ENCODE measurements at regions not wholly inside any gene's neighbourhood (a gene's known extent, or its start where the extent isn't known, plus 50 kb on each side); places are given as distances from the start of the nearest gene placed in this dataset.

DNA sequence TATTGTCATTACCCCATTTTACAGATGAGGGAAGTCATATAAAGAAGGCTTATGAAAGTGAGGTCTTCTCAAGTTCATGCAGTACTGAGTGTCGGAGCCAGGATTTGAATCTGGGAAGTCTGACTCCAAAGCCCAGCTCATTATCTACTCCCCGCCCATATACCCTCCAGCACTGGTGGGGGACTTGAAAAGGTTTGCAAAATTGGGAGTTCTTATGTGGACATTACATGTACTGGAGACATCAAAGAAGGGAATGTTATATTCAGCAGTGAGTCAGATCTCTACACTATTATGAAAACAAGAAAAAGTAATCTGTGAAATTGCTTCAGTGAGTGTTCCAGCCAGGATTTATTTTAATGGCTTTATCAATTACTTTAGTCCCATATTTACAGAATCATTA, 185.2 kb upstream of the CADPS start:
- no peak overlapping the region for H2BK12ac ChIP-seq (ENCODE audit: low read depth, low read length)
- no peak overlapping the region for H2AFZ ChIP-seq (ENCODE audit: low read length)
- no peak overlapping the region for H2BK5ac ChIP-seq (ENCODE audit: low read depth, low read length)
- H3K18ac ChIP-seq (ENCODE audit: extremely low read depth, low read length), result no peak overlapping the region
- 91% methylated on average over 2 of the region's 2 CpGs; no CpG with 5 or more reads in 1 of the 2 experiments for WGBS, 2 experiments (ENCODE audit: extremely low coverage in 1 of 2, insufficient coverage in 1 of 2, insufficient read length in 1 of 2, insufficient replicate concordance in 2 of 2, low coverage in 1 of 2, low lambda C conversion rate in 2 of 2, missing lambda C conversion rate in 1 of 2)
- no peak overlapping the region for H3K9ac ChIP-seq (replicated peaks in 1 of 4; ENCODE audit: extremely low read depth in 1 of 4, low read depth in 3 of 4, low read length in 3 of 4)
- H3K9me3 ChIP-seq (ENCODE audit: insufficient read depth in 2 of 2, low read depth in 1 of 2, low read length in 1 of 2), result no peaks in the 10 kb centered on the region
- H4K8ac ChIP-seq (ENCODE audit: extremely low read depth, insufficient read depth, low read length), result no peak overlapping the region
- no peaks in the 10 kb centered on the region for H3K79me2 ChIP-seq (ENCODE audit: control insufficient read depth in 1 of 2, insufficient read depth in 2 of 2, low read length in 2 of 2)
- peaks cover 0 to 2% (median 0%) of the 10 kb centered on the region in 4 experiments; a peak in 1 of 7 replicates for H3K4me1 ChIP-seq (replicated peaks in 1 of 4; ENCODE audit: control insufficient read depth in 3 of 4, insufficient read depth in 4 of 4, low read length in 3 of 4)
- H3K23me2 ChIP-seq (ENCODE audit: low read depth, low read length), result no peaks in the 10 kb centered on the region; the same call in 1 of the 2 replicates
- FAIRE-seq, result no peak
- no peak overlapping the region for H3K27ac ChIP-seq (ENCODE audit: low read depth, low read length)
- H3K27me3 ChIP-seq (replicated peaks in 1 of 4; ENCODE audit: control insufficient read depth in 3 of 4, extremely low read depth in 1 of 4, insufficient read depth in 3 of 4, low read length in 3 of 4), result no peaks in the 10 kb centered on the region
- POLR2A ChIA-PET (ENCODE audit: partially characterized antibody), result no interaction called here
- H3K4me3 ChIP-seq (ENCODE audit: extremely low read depth in 1 of 4, insufficient read depth in 2 of 4, low read depth in 3 of 4, low read length in 4 of 4), result no peak overlapping the region
- DNase-seq (ENCODE audit: low read depth in 1 of 2, low spot score in 2 of 2), result no peak
- CTCF ChIA-PET (ENCODE audit: partially characterized antibody), result no interaction called here
- H2BK120ac ChIP-seq (replicated peaks; ENCODE audit: low read depth, low read length), result no peak overlapping the region
- H2BK15ac ChIP-seq (ENCODE audit: low read length), result no peak overlapping the region
- H4K5ac ChIP-seq (ENCODE audit: insufficient read length, low read depth, low read length), result no peak overlapping the region
- H3K79me1 ChIP-seq (ENCODE audit: low read depth, low read length), result no peaks in the 10 kb centered on the region
- H3K56ac ChIP-seq (replicated peaks; ENCODE audit: insufficient read length, low read depth, low read length), result no peak overlapping the region
- no peak overlapping the region for H3K4me2 ChIP-seq (ENCODE audit: insufficient read depth in 1 of 2, low read depth in 2 of 2, low read length in 2 of 2)
- no peak overlapping the region for H2BK20ac ChIP-seq (ENCODE audit: low read length)
- no peak overlapping the region for H4K91ac ChIP-seq (replicated peaks; ENCODE audit: insufficient read length, low read length)
- no peak overlapping the region for H2AK5ac ChIP-seq (ENCODE audit: low read depth, low read length)
- no peak overlapping the region for H3K4ac ChIP-seq (replicated peaks; ENCODE audit: insufficient read length, low read depth, low read length)
- no peaks in the 10 kb centered on the region for H3K36me3 ChIP-seq (ENCODE audit: control insufficient read depth in 2 of 4, insufficient read depth in 4 of 4, low read length in 3 of 4)
- no peak overlapping the region for H3K14ac ChIP-seq (ENCODE audit: insufficient read length)
- H4K20me1 ChIP-seq (replicated peaks in 1 of 2; ENCODE audit: control insufficient read depth in 1 of 2, insufficient read depth in 2 of 2, low read length in 2 of 2), result no peaks in the 10 kb centered on the region
- H3K23ac ChIP-seq (ENCODE audit: insufficient read length), result no peak overlapping the region
- TF ChIP-seq TBP (IDR thresholded peaks at IDR 0.05; ENCODE audit: low read depth, low read length) (no peak), KDM5A (IDR thresholded peaks at IDR 0.05; ENCODE audit: low read length) (no peak), RAD21 (IDR thresholded peaks at IDR 0.05 in 1 of 2, conservative IDR thresholded peaks at IDR 0.05 in 1 of 2; ENCODE audit: low read depth in 2 of 2, low read length in 2 of 2) (no peak), SIN3A (conservative IDR thresholded peaks at IDR 0.05 in 1 of 2, IDR thresholded peaks at IDR 0.05 in 1 of 2; ENCODE audit: low read depth in 1 of 2, low read length in 2 of 2) (no peak), ZNF274 (IDR thresholded peaks at IDR 0.05; ENCODE audit: borderline replicate concordance, extremely low read depth, low read length) (no peak), GTF2F1 (IDR thresholded peaks at IDR 0.05; ENCODE audit: borderline replicate concordance, low read depth, low read length) (no peak), TEAD4 (IDR thresholded peaks at IDR 0.05; ENCODE audit: low read depth, low read length) (no peak), PHF8 (conservative IDR thresholded peaks at IDR 0.05; ENCODE audit: low read depth, low read length) (no peak), JUND (IDR thresholded peaks at IDR 0.05; ENCODE audit: low read length) (no peak), TAF7 (optimal IDR thresholded peaks at IDR 0.05; ENCODE audit: borderline replicate concordance, low read depth, low read length) (no peak), CBX5 (IDR thresholded peaks at IDR 0.05; ENCODE audit: low read depth, low read length) (no peak), BACH1 (IDR thresholded peaks at IDR 0.05; ENCODE audit: low read length) (no peak), CEBPB (IDR thresholded peaks at IDR 0.05; ENCODE audit: low read depth, low read length) (no peak), RBBP5 (IDR thresholded peaks at IDR 0.05; ENCODE audit: borderline replicate concordance, low read depth, low read length) (no peak), NANOG (IDR thresholded peaks at IDR 0.05; ENCODE audit: insufficient read depth, low read depth, low read length, poor library complexity, severe bottlenecking) (no peak)
